IPS-15b (cell line): ENCODE measurements at regions not wholly inside any gene's neighbourhood (a gene's known extent, or its start where the extent isn't known, plus 50 kb on each side); places are given as distances from the start of the nearest gene placed in this dataset.

Source experiments
- H3K27me3 ChIP-seq: one replicate; pipeline ENCODE4 v1.6.1; 2013; ENCODE audit warnings: low read length; ENCODE audit not compliant: control insufficient read depth, insufficient read depth
- H3K36me3 ChIP-seq: one replicate; pipeline ENCODE4 v1.6.1; 2013; ENCODE audit warnings: low read length; ENCODE audit not compliant: control insufficient read depth, insufficient read depth
- H3K4me1 ChIP-seq: one replicate; pipeline ENCODE4 v1.6.1; 2013; ENCODE audit warnings: mild to moderate bottlenecking, low read length; ENCODE audit not compliant: control insufficient read depth, insufficient read depth
- H3K4me3 ChIP-seq: one replicate; pipeline ENCODE4 v1.5.1; 2013; ENCODE audit warnings: low read depth, low read length
- H3K9ac ChIP-seq: one replicate; pipeline ENCODE4 v1.6.1; 2013; ENCODE audit warnings: low read depth, mild to moderate bottlenecking, low read length
- H3K9me3 ChIP-seq: one replicate; pipeline ENCODE4 v1.6.1; 2013; ENCODE audit warnings: mild to moderate bottlenecking, low read length; ENCODE audit not compliant: control insufficient read depth, insufficient read depth

GRCh38 chr4:181564625-181565024 lies 678.6 kb upstream of the TENM3 start:
- no peaks in the 10 kb centered on the region for H3K27me3 ChIP-seq
- H3K9me3 ChIP-seq, result no peaks in the 10 kb centered on the region
- H3K4me3 ChIP-seq, result no peak overlapping the region
- no peaks in the 10 kb centered on the region for H3K4me1 ChIP-seq
- no peaks in the 10 kb centered on the region for H3K36me3 ChIP-seq
- no peak overlapping the region for H3K9ac ChIP-seq

- H3K9ac ChIP-seq, result no peak overlapping the region
- no peak overlapping the region for H3K4me3 ChIP-seq
- no peaks in the 10 kb centered on the region for H3K27me3 ChIP-seq
- H3K36me3 ChIP-seq, result no peaks in the 10 kb centered on the region
- H3K9me3 ChIP-seq, result no peaks in the 10 kb centered on the region
- no peaks in the 10 kb centered on the region for H3K4me1 ChIP-seq
Observed at GRCh38 chr4:181566490-181566889, 676.7 kb upstream of the TENM3 start.

- no peaks in the 10 kb centered on the region for H3K36me3 ChIP-seq
- H3K27me3 ChIP-seq, result no peaks in the 10 kb centered on the region
- H3K4me3 ChIP-seq, result no peak overlapping the region
- no peak overlapping the region for H3K9ac ChIP-seq
- H3K4me1 ChIP-seq, result no peaks in the 10 kb centered on the region
- no peaks in the 10 kb centered on the region for H3K9me3 ChIP-seq
Observed at GRCh38 chr4:181569553-181569952, 673.6 kb upstream of the TENM3 start.

- no peak overlapping the region for H3K4me3 ChIP-seq
- H3K9me3 ChIP-seq, result no peaks in the 10 kb centered on the region
- no peaks in the 10 kb centered on the region for H3K4me1 ChIP-seq
- H3K36me3 ChIP-seq, result no peaks in the 10 kb centered on the region
- H3K9ac ChIP-seq, result no peak overlapping the region
- no peaks in the 10 kb centered on the region for H3K27me3 ChIP-seq
Observed at GRCh38 chr4:181578911-181579310, 664.3 kb upstream of the TENM3 start.

- no peaks in the 10 kb centered on the region for H3K4me1 ChIP-seq
- H3K4me3 ChIP-seq, result no peak overlapping the region
- no peaks in the 10 kb centered on the region for H3K9me3 ChIP-seq
- H3K27me3 ChIP-seq, result no peaks in the 10 kb centered on the region
- no peaks in the 10 kb centered on the region for H3K36me3 ChIP-seq
- no peak overlapping the region for H3K9ac ChIP-seq
Observed at GRCh38 chr4:181579486-181579885, 663.7 kb upstream of the TENM3 start.

- no peaks in the 10 kb centered on the region for H3K9me3 ChIP-seq
- no peak overlapping the region for H3K9ac ChIP-seq
- H3K4me3 ChIP-seq, result no peak overlapping the region
- H3K36me3 ChIP-seq, result no peaks in the 10 kb centered on the region
- no peaks in the 10 kb centered on the region for H3K27me3 ChIP-seq
- no peaks in the 10 kb centered on the region for H3K4me1 ChIP-seq
Observed at GRCh38 chr4:181581983-181582382, 661.2 kb upstream of the TENM3 start.

- Histone ChIP-seq H3K4me3 (no peak overlapping the region), H3K27me3 (no peaks in the 10 kb centered on the region), H3K36me3 (no peaks in the 10 kb centered on the region), H3K9ac (no peak overlapping the region), H3K4me1 (no peaks in the 10 kb centered on the region), H3K9me3 (no peaks in the 10 kb centered on the region)
Observed at GRCh38 chr4:181582595-181582994, 660.6 kb upstream of the TENM3 start.

GRCh38 chr4:181588733-181589302 lies 654.4 kb upstream of the TENM3 start:
- H3K27me3 ChIP-seq, result no peaks in the 10 kb centered on the region
- H3K4me1 ChIP-seq, result no peaks in the 10 kb centered on the region
- H3K36me3 ChIP-seq, result no peaks in the 10 kb centered on the region
- no peak overlapping the region for H3K9ac ChIP-seq
- no peaks in the 10 kb centered on the region for H3K9me3 ChIP-seq
- H3K4me3 ChIP-seq, result no peak overlapping the region

- Histone ChIP-seq H3K36me3 (no peaks in the 10 kb centered on the region), H3K27me3 (no peaks in the 10 kb centered on the region), H3K9me3 (no peaks in the 10 kb centered on the region), H3K9ac (no peak overlapping the region), H3K4me1 (no peaks in the 10 kb centered on the region), H3K4me3 (no peak overlapping the region)
Observed at GRCh38 chr4:181592221-181592745, 650.9 kb upstream of the TENM3 start.

GRCh38 chr4:181593703-181594102 lies 649.5 kb upstream of the TENM3 start:
- Histone ChIP-seq H3K4me1 (no peaks in the 10 kb centered on the region), H3K9ac (no peak overlapping the region), H3K4me3 (no peak overlapping the region), H3K27me3 (no peaks in the 10 kb centered on the region), H3K9me3 (no peaks in the 10 kb centered on the region), H3K36me3 (no peaks in the 10 kb centered on the region)

- H3K9me3 ChIP-seq, result no peaks in the 10 kb centered on the region
- no peaks in the 10 kb centered on the region for H3K4me1 ChIP-seq
- H3K9ac ChIP-seq, result no peak overlapping the region
- no peaks in the 10 kb centered on the region for H3K27me3 ChIP-seq
- no peak overlapping the region for H3K4me3 ChIP-seq
- no peaks in the 10 kb centered on the region for H3K36me3 ChIP-seq
Observed at GRCh38 chr4:181594188-181594587, 649.0 kb upstream of the TENM3 start.

- no peaks in the 10 kb centered on the region for H3K9me3 ChIP-seq
- H3K4me1 ChIP-seq, result no peaks in the 10 kb centered on the region
- H3K4me3 ChIP-seq, result no peak overlapping the region
- H3K36me3 ChIP-seq, result no peaks in the 10 kb centered on the region
- H3K27me3 ChIP-seq, result no peaks in the 10 kb centered on the region
- H3K9ac ChIP-seq, result no peak overlapping the region
Observed at GRCh38 chr4:181595716-181596115, 647.5 kb upstream of the TENM3 start.
